ENCODE measurements at regions not wholly inside any gene's neighbourhood (a gene's known extent, or its start where the extent isn't known, plus 50 kb on each side); places are given as distances from the start of the nearest gene placed in this dataset.

GRCh38 chr5:175163586-175164275, 280.3 kb downstream of the DRD1 start:
- DNase-seq: no peak

DNA sequence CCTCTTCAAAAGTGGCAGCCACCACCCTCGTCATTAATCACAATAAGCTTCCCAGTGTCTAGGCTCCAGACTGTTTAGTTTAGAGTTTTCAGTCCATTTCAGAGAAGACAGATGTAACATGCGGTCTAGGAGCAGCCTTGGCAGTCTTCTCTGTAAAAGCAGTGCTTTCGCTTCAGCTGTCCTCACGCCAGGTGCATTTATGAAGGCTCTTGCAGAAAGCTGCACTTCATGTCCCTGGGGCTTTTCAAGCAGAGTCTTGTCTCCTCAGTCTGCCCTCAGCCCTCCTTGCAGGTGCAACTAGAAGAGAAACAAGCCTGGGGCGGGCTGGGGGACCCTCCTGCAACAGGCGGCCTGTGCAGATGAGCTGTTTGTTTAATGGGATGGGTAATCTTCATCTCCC, 281.9 kb downstream of the DRD1 start:
- DNase-seq: no peak

DNA sequence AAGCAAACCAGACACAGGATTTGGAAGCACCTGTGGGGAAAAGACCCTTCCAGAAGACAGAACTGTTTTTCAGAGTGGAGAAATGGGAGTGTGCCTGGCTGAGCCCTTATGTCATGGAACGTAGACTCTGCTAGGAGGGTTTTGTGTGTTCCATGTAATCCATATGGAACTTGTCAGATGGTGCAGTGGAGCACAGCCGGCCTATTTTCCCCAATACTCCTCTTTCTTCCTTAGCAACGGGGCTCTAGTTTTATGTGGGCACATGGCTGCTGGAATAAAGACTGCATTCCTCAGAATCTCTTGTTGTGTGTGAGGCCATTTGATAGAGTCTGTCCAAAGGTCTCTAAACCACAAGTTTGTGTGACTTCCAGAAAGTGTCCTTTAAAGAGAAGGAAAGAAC, 284.0 kb downstream of the DRD1 start:
- DNase-seq: no peak

- DNase-seq: no peak
Measured at GRCh38 chr5:175148636-175149172, 295.3 kb downstream of the DRD1 start.

GRCh38 chr5:175146733-175147132, 297.2 kb downstream of the DRD1 start:
- DNase-seq: no peak

DNA sequence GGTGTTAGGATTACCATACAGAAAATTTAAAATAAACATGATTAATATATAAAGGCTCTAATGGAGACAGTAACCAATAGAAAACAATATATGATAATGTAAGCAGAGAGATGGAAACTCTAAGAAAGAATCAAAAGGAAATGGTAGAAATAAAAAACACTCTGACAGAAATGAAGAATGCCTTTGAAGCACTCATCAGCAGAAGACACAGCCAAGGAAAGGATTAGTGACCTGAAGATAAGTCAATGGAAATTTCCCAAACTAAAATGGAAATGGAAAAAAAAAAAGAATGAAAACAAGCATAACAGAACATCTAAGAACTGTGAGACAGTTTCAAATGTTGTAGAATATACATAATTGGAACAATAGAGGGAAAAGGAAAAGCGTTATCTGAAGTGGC, 302.6 kb downstream of the DRD1 start:
- no peak for DNase-seq

GRCh38 chr5:175133185-175133584, 310.8 kb downstream of the DRD1 start:
- no peak for DNase-seq

- DNase-seq: no peak
Measured at GRCh38 chr5:175131432-175131831, 312.6 kb downstream of the DRD1 start.

DNA sequence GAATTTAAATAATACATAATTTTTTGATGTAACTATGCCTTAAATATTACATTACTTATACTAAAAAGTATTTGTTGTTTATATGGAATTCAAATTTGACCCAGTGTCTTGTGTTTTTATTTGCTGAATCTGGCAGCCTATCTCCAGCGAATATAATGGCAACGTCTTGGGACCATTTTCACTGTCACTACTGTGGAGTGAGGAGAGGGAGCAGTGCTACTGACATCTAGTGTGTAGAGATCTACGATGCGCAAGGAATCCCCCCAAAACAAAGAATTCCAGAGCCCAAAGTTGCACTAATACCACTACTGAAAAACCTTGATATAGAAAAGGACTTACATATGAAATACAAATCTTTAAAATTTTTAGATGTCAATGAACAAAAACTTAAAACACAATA, 314.4 kb downstream of the DRD1 start:
- no peak for DNase-seq

DNA sequence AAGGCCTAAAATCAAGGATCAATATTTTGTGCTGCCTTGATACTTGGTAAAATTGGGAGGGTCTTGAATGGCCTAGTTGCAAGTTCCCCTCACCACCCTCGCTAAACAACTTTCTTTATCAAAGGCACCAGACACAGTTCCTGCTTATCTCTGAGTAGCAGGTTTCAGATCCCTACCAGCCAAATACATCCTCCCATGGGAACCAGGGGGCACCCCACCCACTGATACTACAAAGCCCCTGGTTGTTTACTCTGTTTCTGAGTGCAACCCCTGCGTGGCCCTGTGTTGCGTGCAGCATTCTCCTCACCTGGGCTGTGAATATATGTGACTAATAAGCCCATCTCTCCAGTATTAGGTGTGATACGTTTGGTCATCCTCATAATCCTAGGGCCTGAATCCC, 314.9 kb downstream of the DRD1 start:
- no peak for DNase-seq

GRCh38 chr5:175124821-175125220, 319.2 kb downstream of the DRD1 start:
- no peak for DNase-seq

DNA sequence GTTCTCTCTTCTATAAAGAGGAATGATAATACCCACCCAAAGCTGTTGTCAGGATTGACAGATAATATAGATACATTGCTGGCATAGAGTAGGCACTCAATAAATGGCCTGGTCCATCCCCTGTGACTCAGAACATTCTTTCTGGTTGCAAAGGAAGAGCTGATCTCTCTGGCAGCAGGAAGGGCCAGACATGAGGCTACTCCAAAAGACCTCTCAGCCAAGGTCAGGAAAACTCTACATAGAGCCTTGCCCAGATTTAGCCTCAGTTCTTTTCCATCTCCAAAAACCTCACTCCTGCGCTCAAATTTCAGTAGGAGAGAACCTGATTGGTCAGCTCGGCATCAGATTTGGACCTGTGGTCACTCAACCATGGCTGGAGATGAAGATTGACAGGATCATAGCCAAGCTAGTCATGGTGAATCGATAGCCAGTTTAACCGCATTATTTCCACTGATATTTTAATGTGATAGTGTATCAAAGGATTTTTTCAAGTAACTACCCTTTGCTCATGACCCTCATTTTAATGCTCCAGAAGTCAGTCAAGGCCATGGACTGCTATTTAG, 319.6 kb downstream of the DRD1 start:
- no peak for DNase-seq

DNA sequence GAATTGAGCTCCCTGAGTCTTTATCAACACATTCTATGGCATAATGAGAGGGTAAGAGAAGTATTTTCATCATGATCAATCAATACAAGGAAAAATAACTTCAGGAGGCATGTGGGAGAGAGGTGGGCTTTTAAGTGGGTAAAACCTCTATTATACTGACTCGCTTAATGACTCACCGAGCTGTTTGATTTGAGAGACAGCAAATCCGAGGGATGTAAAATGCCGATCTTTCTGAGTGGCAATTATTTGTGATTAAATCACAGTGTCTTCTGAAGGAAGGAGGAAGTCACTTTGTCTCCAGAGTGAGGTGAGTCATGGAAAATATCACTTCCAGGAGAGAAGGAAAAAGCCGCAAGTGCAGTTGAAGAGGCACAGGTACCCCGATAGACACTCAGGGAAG, 320.4 kb downstream of the DRD1 start:
- DNase-seq: no peak

GRCh38 chr5:175121457-175121856, 322.5 kb downstream of the DRD1 start:
- no peak for DNase-seq

GRCh38 chr5:175120412-175120811, 323.6 kb downstream of the DRD1 start:
- no peak for DNase-seq

GRCh38 chr5:175118700-175119309, 325.2 kb downstream of the DRD1 start:
- DNase-seq: no peak

DNA sequence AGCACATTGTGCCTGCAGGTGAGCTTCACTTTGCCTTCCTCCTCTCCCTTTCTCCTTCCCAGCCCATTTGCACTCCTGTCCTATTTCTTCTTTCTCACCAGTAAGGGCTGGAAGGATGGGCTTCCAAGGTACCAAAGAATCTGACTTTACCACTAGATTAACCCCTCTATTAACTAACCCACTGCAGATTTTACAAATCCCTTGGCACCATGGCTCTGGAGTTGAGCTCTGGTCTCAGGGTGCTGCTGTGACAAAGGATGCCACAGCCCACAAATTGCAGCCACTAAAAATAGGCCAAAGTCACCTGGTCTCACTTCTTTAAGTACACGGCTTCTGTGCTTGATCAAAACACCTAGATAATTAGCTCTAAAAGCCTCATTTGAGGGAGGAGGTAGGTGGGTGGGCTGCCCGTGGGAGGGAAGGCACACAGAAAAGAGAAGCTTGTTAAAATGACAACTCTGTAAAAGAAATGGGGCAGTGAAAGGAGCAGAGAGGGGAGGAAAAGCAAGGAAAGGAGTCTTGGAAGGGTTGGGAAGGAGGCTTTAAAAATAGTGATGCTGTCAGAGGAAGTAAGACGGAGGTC, 327.4 kb downstream of the DRD1 start:
- DNase-seq: no peak

- DNase-seq: no peak
Measured at GRCh38 chr5:175115831-175116230, 328.2 kb downstream of the DRD1 start.

GRCh38 chr5:175113947-175114346, 330.0 kb downstream of the DRD1 start:
- no peak for DNase-seq

- DNase-seq: no peak
Measured at GRCh38 chr5:175109058-175109755, 334.8 kb downstream of the DRD1 start.

GRCh38 chr5:175107865-175108264, 336.1 kb downstream of the DRD1 start:
- DNase-seq: no peak

- DNase-seq: no peak
Measured at GRCh38 chr5:175107028-175107588, 336.9 kb downstream of the DRD1 start.

DNA sequence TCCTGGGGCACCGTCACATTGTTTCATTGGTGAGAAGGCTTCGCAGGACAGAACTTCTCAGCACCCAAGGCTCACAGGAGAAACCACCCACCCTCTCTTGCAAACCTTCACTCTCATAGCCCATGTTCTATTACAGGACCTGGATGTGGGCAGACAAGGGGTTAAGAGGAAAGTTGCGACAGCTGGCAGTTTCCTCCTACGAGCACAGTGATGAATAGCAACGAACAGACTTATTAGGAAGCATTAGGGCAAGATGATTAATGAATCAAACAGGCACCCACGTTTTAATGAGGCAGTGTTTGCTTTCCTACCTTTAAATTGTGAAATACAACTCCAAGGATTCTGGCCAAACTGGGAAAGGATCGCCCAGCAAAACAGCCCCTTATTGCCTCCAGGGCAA, 339.3 kb downstream of the DRD1 start:
- DNase-seq: no peak

Data from activated CD4-positive, alpha-beta T cell treated with anti-CD3 and anti-CD28 coated beads for 4 hours (primary cell).